Spleen (tissue), 11 donors: ENCODE measurements at regions not wholly inside any gene's neighbourhood (a gene's known extent, or its start where the extent isn't known, plus 50 kb on each side); places are given as distances from the start of the nearest gene placed in this dataset.

ENCODE experiments used
- DNase-seq: peaks from one replicate; pipeline ENCODE4 v3.0.0-alpha.2; 2020
- H3K27ac ChIP-seq, 8 donors: fragments of 200-600 bp; sonication (generic) in 7 of 8; 1 replicate in 4 of 8; 2 replicates in 4 of 8; pipeline versions ENCODE4 v1.5.0 to v1.8.0; 2016 to 2021; ENCODE audit warnings: inconsistent platforms in 4 of 8, mild to moderate bottlenecking in 4 of 8, moderate library complexity in 1 of 8
- H3K27me3 ChIP-seq, 7 donors: fragments of 200-600 bp; sonication (generic) in 6 of 7; replicated peaks in 1 of 7; 1 replicate in 4 of 7; 2 replicates in 3 of 7; pipeline versions ENCODE4 v1.5.0 to v1.8.0; 2016 to 2021; ENCODE audit warnings: inconsistent platforms in 3 of 7, mild to moderate bottlenecking in 1 of 7
- H3K36me3 ChIP-seq, 6 donors: fragments of 200-600 bp; sonication (generic) in 5 of 6; 1 replicate in 4 of 6; 2 replicates in 2 of 6; pipeline versions ENCODE4 v1.5.0 to v1.8.0; 2016 to 2021; ENCODE audit warnings: inconsistent platforms in 2 of 6
- H3K4me1 ChIP-seq, 6 donors: fragments of 200-600 bp; sonication (generic) in 5 of 6; 1 replicate in 3 of 6; 2 replicates in 3 of 6; pipeline versions ENCODE4 v1.5.0 to v1.8.0; 2016 to 2021; ENCODE audit warnings: inconsistent platforms in 3 of 6
- H3K4me3 ChIP-seq, 8 donors: fragments of 200-600 bp; sonication (generic) in 7 of 8; 1 replicate in 4 of 8; 2 replicates in 4 of 8; pipeline versions ENCODE4 v1.5.0 to v1.8.0; 2016 to 2021; ENCODE audit warnings: inconsistent platforms in 4 of 8, mild to moderate bottlenecking in 4 of 8, moderate library complexity in 2 of 8
- H3K9me3 ChIP-seq, 8 donors: fragments of 200-600 bp; sonication (generic) in 7 of 8; 1 replicate in 4 of 8; 2 replicates in 4 of 8; pipeline versions ENCODE4 v1.5.0 to v1.8.0; 2016 to 2021; ENCODE audit warnings: inconsistent platforms in 4 of 8
- CTCF ChIP-seq, 11 experiments: fragments of 200-600 bp in 7 of 11; fragments of 450-650 bp in 4 of 11; sonication (generic) in 4 of 11; IDR thresholded peaks in 8 of 11; conservative IDR thresholded peaks in 3 of 11; 1 replicate in 7 of 11; 2 replicates in 4 of 11; pipeline versions ENCODE4 v1.4.0 to v1.8.0; 2016 to 2021; ENCODE audit warnings: antibody characterized with exemption in 11 of 11, inconsistent platforms in 4 of 11, mild to moderate bottlenecking in 1 of 11
- POLR2A ChIP-seq, 3 donors: fragments of 450-650 bp; IDR thresholded peaks; one replicate each; pipeline ENCODE4 v1.5.1; 2017; ENCODE audit warnings: antibody characterized with exemption in 3 of 3, mild to moderate bottlenecking in 1 of 3
- POLR2AphosphoS5 ChIP-seq, 3 donors: sonication (generic); formaldehyde crosslinking; IDR thresholded peaks; one replicate each; pipeline ENCODE4 v1.5.1; 2017; ENCODE audit warnings: antibody characterized with exemption in 3 of 3
- WGBS, 5 donors: extraction: QIAGEN DNeasy Blood & Tissue Kit in 3 of 5; methylation state at CpG; one replicate each; pipeline versions ENCODE4 v1.1.5 to v1.1.7; 2013 to 2018; 5-methylcytosine and 5-hydroxymethylcytosine counted together
- intact Hi-C: fragments of 100-400 bp; cut with DNase I; formaldehyde crosslinking; loops from one replicate; pipeline ENCODE4 v1.15.0; 2023; ENCODE audit warnings: low total_unique reads
- donor health status: healthy with polysubstance abuse.
- donor health status: DM: no; HTN: no; CAD: no; lungs with moderate emphysema.
- donor health status: DM: no; HTN: no; CAD: no.
- donor health status: Bipolar disorder and iron deficiency.
- donor health status: healthy.
- donor health status: DM: no; HTN: no; CAD: no.
- donor health status: DM: yes; HTN: yes; CAD: no.

- no peaks in the 10 kb centered on the region for H3K36me3 ChIP-seq
- DNase-seq = no peak
- H3K4me1 ChIP-seq = peaks cover 0 to 9% (median 0%) of the 10 kb centered on the region in 6 donors
- intact Hi-C loops = no loop called here
- TF ChIP-seq POLR2A (IDR thresholded peaks at IDR 0.05) (no peak), POLR2AphosphoS5 (IDR thresholded peaks at IDR 0.05) (no peak)
- H3K9me3 ChIP-seq = peaks cover 3 to 29% (median 17%) of the 10 kb centered on the region in 8 donors
- no peak overlapping the region for H3K27ac ChIP-seq
- H3K27me3 ChIP-seq = peaks cover 0 to 3% (median 0%) of the 10 kb centered on the region in 7 donors
- no peak overlapping the region for H3K4me3 ChIP-seq
- WGBS, 5 donors = 84 to 85% (median 84%) methylated on average over 8 of the region's 8 CpGs
These were observed 120.2 kb downstream of the RPIA start for GRCh38 chr2:88811681-88812080.

GRCh38 chr2:88813612-88814011 lies 122.1 kb downstream of the RPIA start:
- Histone ChIP-seq H3K4me3 (no peak overlapping the region), H3K36me3 (no peaks in the 10 kb centered on the region), H3K4me1 (peaks cover 0 to 9% (median 0%) of the 10 kb centered on the region in 6 donors), H3K27ac (no peak overlapping the region), H3K9me3 (peaks cover 3 to 36% (median 21%) of the 10 kb centered on the region in 8 donors), H3K27me3 (peaks cover 0 to 3% (median 0%) of the 10 kb centered on the region in 7 donors)
- DNase-seq = no peak
- WGBS, 5 donors = 85 to 98% (median 91%) methylated on average over 4 of the region's 4 CpGs
- intact Hi-C loops = no loop called here
- TF ChIP-seq POLR2AphosphoS5 (IDR thresholded peaks at IDR 0.05) (no peak), POLR2A (IDR thresholded peaks at IDR 0.05) (no peak), CTCF (IDR thresholded peaks at IDR 0.05 in 8 of 11, conservative IDR thresholded peaks at IDR 0.05 in 3 of 11) (no peak)

GRCh38 chr2:88815282-88815681 lies 123.8 kb downstream of the RPIA start:
- H3K27me3 ChIP-seq = no peaks in the 10 kb centered on the region
- H3K4me1 ChIP-seq = peaks cover 0 to 9% (median 0%) of the 10 kb centered on the region in 6 donors
- H3K27ac ChIP-seq = no peak overlapping the region
- intact Hi-C loops = no loop called here
- H3K4me3 ChIP-seq = no peak overlapping the region
- no peaks in the 10 kb centered on the region for H3K36me3 ChIP-seq
- TF ChIP-seq POLR2AphosphoS5 (IDR thresholded peaks at IDR 0.05) (no peak), CTCF (IDR thresholded peaks at IDR 0.05 in 8 of 11, conservative IDR thresholded peaks at IDR 0.05 in 3 of 11) (no peak), POLR2A (IDR thresholded peaks at IDR 0.05) (no peak)
- no peak for DNase-seq
- peaks cover 3 to 38% (median 21%) of the 10 kb centered on the region in 8 donors for H3K9me3 ChIP-seq

GRCh38 chr2:88815697-88816096 lies 124.2 kb downstream of the RPIA start:
- Histone ChIP-seq H3K4me1 (peaks cover 0 to 9% (median 0%) of the 10 kb centered on the region in 6 donors), H3K27ac (no peak overlapping the region), H3K36me3 (no peaks in the 10 kb centered on the region), H3K9me3 (peaks cover 3 to 38% (median 21%) of the 10 kb centered on the region in 8 donors), H3K4me3 (no peak overlapping the region), H3K27me3 (no peaks in the 10 kb centered on the region)
- no peak for TF ChIP-seq CTCF (IDR thresholded peaks at IDR 0.05 in 8 of 11, conservative IDR thresholded peaks at IDR 0.05 in 3 of 11)
- no peak for TF ChIP-seq POLR2A (IDR thresholded peaks at IDR 0.05)
- TF ChIP-seq POLR2AphosphoS5 (IDR thresholded peaks at IDR 0.05) = no peak
- no peak for DNase-seq
- WGBS, 5 donors = 89 to 97% (median 94%) methylated on average over 2 of the region's 2 CpGs
- intact Hi-C loops = no loop called here

- no peaks in the 10 kb centered on the region for H3K4me1 ChIP-seq
- no peak overlapping the region for H3K27ac ChIP-seq
- H3K4me3 ChIP-seq = no peak overlapping the region
- WGBS, 5 donors = 51 to 68% (median 62%) methylated on average over 1 of the region's 1 CpG
- no peaks in the 10 kb centered on the region for H3K36me3 ChIP-seq
- peaks cover 3 to 38% (median 21%) of the 10 kb centered on the region in 8 donors for H3K9me3 ChIP-seq
- TF ChIP-seq POLR2AphosphoS5 (IDR thresholded peaks at IDR 0.05) (no peak), CTCF (IDR thresholded peaks at IDR 0.05 in 8 of 11, conservative IDR thresholded peaks at IDR 0.05 in 3 of 11) (no peak), POLR2A (IDR thresholded peaks at IDR 0.05) (no peak)
- intact Hi-C loops = no loop called here
- no peak for DNase-seq
- no peaks in the 10 kb centered on the region for H3K27me3 ChIP-seq
These were observed 126.9 kb downstream of the RPIA start for GRCh38 chr2:88818381-88818780.
